Fibroblast of pulmonary artery (primary cell): ENCODE measurements at regions not wholly inside any gene's neighbourhood (a gene's known extent, or its start where the extent isn't known, plus 50 kb on each side); places are given as distances from the start of the nearest gene placed in this dataset.
A peak's percentile ranks its signal among the peaks of the same experiment; 100 is the strongest.

Source experiments
- DNase-seq: peaks from one replicate; pipeline ENCODE4 v3.0.0-alpha.2; 2010; ENCODE audit warnings: low read depth
- H3K4me3 ChIP-seq: replicated peaks from 2 replicates; pipeline ENCODE4 v1.5.1; 2011; ENCODE audit warnings: low read depth, mild to moderate bottlenecking, control low read depth, low read length, moderate library complexity
- CTCF ChIP-seq: IDR thresholded peaks from 2 replicates; pipeline ENCODE4 v1.5.1; 2011; ENCODE audit warnings: mild to moderate bottlenecking, control low read depth, low read length, inconsistent platforms; ENCODE audit errors: missing control alignments

- DNase-seq = no peak
- TF ChIP-seq CTCF = no peak
- no peak overlapping the region for H3K4me3 ChIP-seq
Observed at GRCh38 chrX:39982948-39983347, 114.8 kb downstream of the BCOR start.

- H3K4me3 ChIP-seq = no peak overlapping the region
- DNase-seq = peak; percentile 66
- TF ChIP-seq CTCF = no peak
Observed at GRCh38 chrX:39983715-39984114, 114.0 kb downstream of the BCOR start.

- DNase-seq = peak; percentile 69
- TF ChIP-seq CTCF = no peak
- H3K4me3 ChIP-seq = no peak overlapping the region
Observed at GRCh38 chrX:39984191-39984956, 113.4 kb downstream of the BCOR start.

GRCh38 chrX:39985071-39985470 is 112.7 kb downstream of the BCOR start:
- no peak for DNase-seq
- no peak for TF ChIP-seq CTCF
- H3K4me3 ChIP-seq = no peak overlapping the region

GRCh38 chrX:39985551-39985950 is 112.2 kb downstream of the BCOR start:
- H3K4me3 ChIP-seq = no peak overlapping the region
- no peak for DNase-seq
- TF ChIP-seq CTCF = no peak

- no peak for TF ChIP-seq CTCF
- DNase-seq = no peak
- H3K4me3 ChIP-seq = no peak overlapping the region
Observed at GRCh38 chrX:39988496-39988895, 109.3 kb downstream of the BCOR start.

GRCh38 chrX:39990388-39990787 is 107.4 kb downstream of the BCOR start:
- DNase-seq = no peak
- TF ChIP-seq CTCF = no peak
- no peak overlapping the region for H3K4me3 ChIP-seq
